ENCODE measurements at regions not wholly inside any gene's neighbourhood (a gene's known extent, or its start where the extent isn't known, plus 50 kb on each side); places are given as distances from the start of the nearest gene placed in this dataset.

GRCh38 chr5:8304341-8304740 lies 435.4 kb downstream of the MTRR start:
- Mint-ChIP-seq H3K36me3 (ENCODE audit: low read depth) (no peaks in the 10 kb centered on the region), H3K9me3 (peaks cover 4% of the 10 kb centered on the region), H3K4me3 (no peak overlapping the region), H3K4me1 (no peaks in the 10 kb centered on the region), H3K27me3 (ENCODE audit: low read depth, poor library complexity) (peaks cover 9% of the 10 kb centered on the region), H3K27ac (no peak overlapping the region)
- DNase-seq = no peak
- TF ChIP-seq CTCF (IDR thresholded peaks at IDR 0.05) = no peak

GRCh38 chr5:8306288-8306896 lies 437.4 kb downstream of the MTRR start:
- TF ChIP-seq CTCF (IDR thresholded peaks at IDR 0.05) = no peak
- DNase-seq = no peak
- H3K4me3 Mint-ChIP-seq = no peak overlapping the region
- H3K4me1 Mint-ChIP-seq = no peaks in the 10 kb centered on the region
- H3K9me3 Mint-ChIP-seq = peaks cover 7% of the 10 kb centered on the region
- H3K27ac Mint-ChIP-seq = no peak overlapping the region
- H3K27me3 Mint-ChIP-seq (ENCODE audit: low read depth, poor library complexity) = peaks cover 11% of the 10 kb centered on the region
- no peaks in the 10 kb centered on the region for H3K36me3 Mint-ChIP-seq (ENCODE audit: low read depth)

GRCh38 chr5:8314965-8315364 lies 446.0 kb downstream of the MTRR start:
- H3K27ac Mint-ChIP-seq = no peak overlapping the region
- no peaks in the 10 kb centered on the region for H3K36me3 Mint-ChIP-seq (ENCODE audit: low read depth)
- DNase-seq = no peak
- peaks cover 8% of the 10 kb centered on the region for H3K27me3 Mint-ChIP-seq (ENCODE audit: low read depth, poor library complexity)
- TF ChIP-seq CTCF (IDR thresholded peaks at IDR 0.05) = no peak
- no peak overlapping the region for H3K4me3 Mint-ChIP-seq
- peaks cover 4% of the 10 kb centered on the region for H3K9me3 Mint-ChIP-seq
- H3K4me1 Mint-ChIP-seq = no peaks in the 10 kb centered on the region

- DNase-seq = peak; percentile 21
- Mint-ChIP-seq H3K27me3 (ENCODE audit: low read depth, poor library complexity) (peaks cover 7% of the 10 kb centered on the region), H3K4me1 (no peaks in the 10 kb centered on the region), H3K27ac (no peak overlapping the region), H3K9me3 (no peaks in the 10 kb centered on the region), H3K36me3 (ENCODE audit: low read depth) (no peaks in the 10 kb centered on the region), H3K4me3 (no peak overlapping the region)
- no peak for TF ChIP-seq CTCF (IDR thresholded peaks at IDR 0.05)
Observed at GRCh38 chr5:8316608-8317280, 447.8 kb downstream of the MTRR start.

GRCh38 chr5:8317335-8317734 lies 448.4 kb downstream of the MTRR start:
- H3K9me3 Mint-ChIP-seq = no peaks in the 10 kb centered on the region
- H3K27me3 Mint-ChIP-seq (ENCODE audit: low read depth, poor library complexity) = peaks cover 5% of the 10 kb centered on the region
- no peaks in the 10 kb centered on the region for H3K4me1 Mint-ChIP-seq
- no peaks in the 10 kb centered on the region for H3K36me3 Mint-ChIP-seq (ENCODE audit: low read depth)
- no peak for TF ChIP-seq CTCF (IDR thresholded peaks at IDR 0.05)
- H3K4me3 Mint-ChIP-seq = no peak overlapping the region
- H3K27ac Mint-ChIP-seq = no peak overlapping the region
- no peak for DNase-seq

- Mint-ChIP-seq H3K9me3 (no peaks in the 10 kb centered on the region), H3K4me3 (no peak overlapping the region), H3K4me1 (no peaks in the 10 kb centered on the region), H3K36me3 (ENCODE audit: low read depth) (no peaks in the 10 kb centered on the region), H3K27ac (no peak overlapping the region), H3K27me3 (ENCODE audit: low read depth, poor library complexity) (peaks cover 5% of the 10 kb centered on the region)
- no peak for TF ChIP-seq CTCF (IDR thresholded peaks at IDR 0.05)
- no peak for DNase-seq
Observed at GRCh38 chr5:8320244-8320643, 451.3 kb downstream of the MTRR start.
